ENCODE measurements at regions not wholly inside any gene's neighbourhood (a gene's known extent, or its start where the extent isn't known, plus 50 kb on each side); places are given as distances from the start of the nearest gene placed in this dataset.
"Not testable (repeated sequence)": the region's sequence is repeated elsewhere in the genome, so short reads cannot be mapped to it uniquely, and the experiment has no call there.

DNA sequence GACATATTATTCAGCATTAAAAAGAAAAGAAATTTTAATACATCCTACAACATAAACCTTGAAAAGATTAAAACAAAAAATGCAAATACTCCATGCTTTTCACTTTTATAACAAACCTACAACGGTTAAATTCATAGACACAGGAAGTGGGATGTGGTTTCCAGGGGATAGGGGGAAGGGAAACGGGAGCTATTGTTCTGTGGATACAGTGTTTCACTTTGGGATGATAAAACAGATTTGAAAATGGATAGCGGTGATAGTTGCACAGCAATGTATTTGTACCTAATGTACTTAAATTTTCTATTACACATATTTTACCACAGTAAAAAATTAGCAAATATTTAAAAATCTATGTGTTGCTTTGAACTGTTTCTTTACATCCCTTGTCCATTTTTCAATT is 368.0 kb downstream of the CDY2B start:
- DNase-seq (ENCODE audit: low spot score), result not testable (repeated sequence)

DNA sequence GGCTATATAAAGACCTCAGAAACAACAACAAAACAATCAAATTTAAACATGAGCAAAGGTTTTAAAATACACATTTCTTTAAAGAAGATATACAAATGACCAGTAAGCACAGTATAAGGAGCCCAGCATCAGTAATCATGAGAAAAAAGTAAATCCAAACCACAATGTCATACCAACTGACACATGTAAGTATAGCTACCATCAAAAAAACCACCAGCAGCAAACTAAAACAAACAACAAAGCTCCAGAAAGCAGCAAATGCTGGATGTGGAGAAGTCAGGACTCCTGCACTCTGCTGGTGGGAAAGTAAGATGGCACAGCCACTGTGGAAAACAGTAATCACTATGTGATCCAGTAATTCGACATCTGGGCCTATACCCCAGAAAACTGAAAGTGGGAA is 368.5 kb downstream of the CDY2B start:
- DNase-seq (ENCODE audit: low spot score), result not testable (repeated sequence)

DNA sequence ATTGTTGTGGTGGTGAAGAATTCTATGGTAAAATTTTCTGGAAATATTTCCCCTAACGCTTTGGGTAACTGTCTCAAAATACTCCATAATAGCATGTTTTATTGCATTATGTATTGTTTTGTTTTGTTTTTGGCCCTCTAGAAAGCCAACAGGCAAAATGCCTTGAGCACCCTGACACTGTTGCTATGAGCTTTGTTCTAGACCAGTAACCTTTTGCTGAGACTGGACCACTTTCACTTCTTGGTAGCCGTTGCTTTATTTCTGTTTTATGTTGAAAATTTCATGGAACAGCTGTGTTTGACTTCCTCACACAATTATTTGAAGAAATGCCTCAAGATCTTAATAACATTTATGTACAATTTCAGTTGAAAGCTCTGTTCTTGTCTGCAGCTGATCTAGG is 374.2 kb downstream of the CDY2B start:
- DNase-seq (ENCODE audit: low spot score), result not testable (repeated sequence)

DNA sequence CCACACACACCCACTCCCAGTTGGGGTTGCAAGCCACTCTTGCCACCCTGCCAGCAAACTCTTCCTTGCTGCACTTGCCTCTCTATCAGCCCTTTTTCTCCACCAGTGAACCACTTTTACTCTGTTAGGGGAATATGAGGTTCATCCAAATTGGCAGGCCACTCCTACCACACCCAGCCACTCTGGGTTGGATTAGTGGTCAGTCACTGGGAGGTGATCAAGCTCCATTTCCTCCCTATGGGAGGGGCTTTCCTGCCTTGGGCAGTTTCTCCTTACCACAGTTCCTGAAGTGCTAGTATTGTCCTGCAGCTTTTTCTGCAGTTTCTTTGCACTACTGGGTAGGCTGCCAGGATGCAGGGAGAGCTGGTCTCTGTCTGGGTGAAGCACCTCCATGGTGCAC is 395.3 kb downstream of the CDY2B start:
- not testable (repeated sequence) for DNase-seq (ENCODE audit: low spot score)

DNA sequence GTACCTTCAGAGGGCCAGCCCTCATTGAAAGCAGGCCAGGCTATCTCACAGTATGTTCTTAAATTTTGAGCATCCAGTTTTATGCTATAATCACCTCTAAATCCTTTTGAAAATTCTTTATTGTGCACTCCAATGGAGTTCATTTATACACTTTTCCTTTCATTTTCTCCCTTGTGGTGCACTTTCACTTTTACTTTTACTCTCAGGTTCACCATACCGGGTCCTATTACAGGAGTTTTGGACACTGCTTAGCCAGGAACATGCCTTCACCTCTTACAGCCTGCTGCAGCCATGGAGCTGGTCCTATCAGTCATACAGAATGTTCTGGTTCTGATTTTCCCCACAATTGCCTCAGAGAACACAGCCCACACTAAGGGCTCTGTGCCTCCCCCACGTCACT is 395.9 kb downstream of the CDY2B start:
- DNase-seq (ENCODE audit: low spot score), result not testable (repeated sequence)

DNA sequence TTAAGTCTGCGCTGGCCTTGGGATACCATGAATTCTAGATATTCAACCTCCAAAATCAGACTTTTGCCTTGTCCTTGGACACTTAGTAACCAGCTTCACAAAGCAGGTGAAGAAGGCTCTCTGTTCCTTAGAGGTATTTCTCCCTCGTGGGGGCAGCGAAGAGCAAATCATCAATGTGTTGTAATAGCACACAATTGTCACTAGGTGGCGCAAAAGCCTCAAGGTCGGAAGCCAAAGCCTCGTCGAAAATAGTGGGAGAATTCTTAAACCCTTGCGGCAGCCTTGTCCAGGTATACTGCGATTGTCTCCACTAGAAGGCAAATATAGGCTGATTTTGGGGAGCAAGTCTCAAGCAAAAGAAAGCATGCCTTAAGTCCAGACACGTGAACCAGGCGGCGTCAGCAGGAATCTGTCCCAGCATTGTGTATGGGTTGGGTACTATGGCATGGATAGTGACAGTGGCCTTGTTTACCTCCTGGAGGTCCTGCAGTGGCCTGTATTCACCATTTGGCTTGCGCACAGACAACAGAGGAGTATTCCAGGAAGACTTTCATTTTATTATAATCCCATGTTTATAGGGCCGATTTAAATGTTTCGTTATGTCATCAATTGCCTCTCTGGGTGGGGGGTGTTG is 398.5 kb downstream of the CDY2B start:
- DNase-seq (ENCODE audit: low spot score), result not testable (repeated sequence)

DNA sequence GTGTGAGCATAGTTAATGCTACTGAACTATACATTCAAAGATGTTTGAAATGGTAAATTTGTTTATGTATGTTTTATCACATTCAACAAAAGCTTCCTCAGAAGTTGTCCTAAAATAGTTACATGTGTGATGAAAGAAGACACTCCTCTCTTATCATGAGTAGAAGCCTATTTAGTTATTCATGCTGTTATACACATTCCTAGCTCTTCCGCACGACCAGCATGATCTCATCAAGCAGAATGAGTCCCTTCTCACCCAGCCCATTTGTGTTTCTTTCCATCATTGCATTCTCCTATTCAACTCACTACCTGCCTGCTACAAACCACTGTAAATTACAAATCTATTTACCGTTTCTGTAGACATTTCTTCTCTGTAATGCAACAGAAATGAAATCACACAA is 408.0 kb downstream of the CDY2B start:
- DNase-seq (ENCODE audit: low spot score), result not testable (repeated sequence)

DNA sequence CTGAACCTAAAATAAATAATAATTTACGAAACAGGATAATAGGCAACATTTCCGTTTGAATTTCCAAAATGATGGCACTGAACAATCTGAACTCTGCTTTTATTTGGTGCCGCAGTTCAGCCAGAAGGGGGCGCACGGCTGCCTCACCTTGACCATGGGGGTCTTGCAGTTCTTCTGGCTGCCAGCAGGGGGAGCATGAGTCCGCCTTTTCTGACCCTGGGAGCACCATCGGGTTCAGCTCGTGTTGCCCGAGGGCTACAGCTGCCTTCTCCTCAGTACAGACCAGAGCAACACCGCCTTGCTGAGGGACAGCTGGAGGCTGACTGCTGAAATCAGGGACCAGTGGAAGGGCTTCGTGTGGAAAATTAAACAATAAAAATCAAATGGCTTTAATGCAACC is 420.3 kb downstream of the CDY2B start:
- DNase-seq (ENCODE audit: low spot score), result not testable (repeated sequence)

DNA sequence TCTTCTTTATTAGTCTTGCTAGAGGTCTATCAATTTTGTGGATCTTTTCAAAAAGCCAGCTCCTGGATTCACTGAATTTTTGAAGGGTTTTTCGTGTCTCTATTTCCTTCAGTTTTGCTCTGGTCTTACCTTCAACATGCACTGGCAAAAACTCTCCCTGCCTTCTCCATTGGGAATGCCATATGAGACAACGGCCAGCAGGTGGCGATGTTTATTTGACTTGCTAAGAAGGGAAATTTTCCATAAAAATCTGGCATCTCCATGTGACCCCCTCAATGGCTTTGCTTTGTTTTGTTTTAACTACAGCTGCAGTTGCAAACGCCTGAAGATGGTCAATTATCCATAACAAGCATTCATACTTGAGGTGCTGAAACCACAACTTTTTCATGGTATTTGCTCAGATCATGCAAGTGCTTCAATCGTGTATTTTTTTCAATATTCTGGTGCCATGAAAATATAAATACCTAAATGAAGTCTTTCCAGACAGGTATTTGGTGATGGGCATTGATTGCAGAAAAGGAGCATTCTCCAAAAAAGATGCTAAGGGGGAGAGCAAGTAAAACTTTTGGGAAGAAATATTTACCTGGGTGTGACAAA is 449.4 kb downstream of the CDY2B start:
- peak; percentile 1 for DNase-seq (ENCODE audit: low spot score)

DNA sequence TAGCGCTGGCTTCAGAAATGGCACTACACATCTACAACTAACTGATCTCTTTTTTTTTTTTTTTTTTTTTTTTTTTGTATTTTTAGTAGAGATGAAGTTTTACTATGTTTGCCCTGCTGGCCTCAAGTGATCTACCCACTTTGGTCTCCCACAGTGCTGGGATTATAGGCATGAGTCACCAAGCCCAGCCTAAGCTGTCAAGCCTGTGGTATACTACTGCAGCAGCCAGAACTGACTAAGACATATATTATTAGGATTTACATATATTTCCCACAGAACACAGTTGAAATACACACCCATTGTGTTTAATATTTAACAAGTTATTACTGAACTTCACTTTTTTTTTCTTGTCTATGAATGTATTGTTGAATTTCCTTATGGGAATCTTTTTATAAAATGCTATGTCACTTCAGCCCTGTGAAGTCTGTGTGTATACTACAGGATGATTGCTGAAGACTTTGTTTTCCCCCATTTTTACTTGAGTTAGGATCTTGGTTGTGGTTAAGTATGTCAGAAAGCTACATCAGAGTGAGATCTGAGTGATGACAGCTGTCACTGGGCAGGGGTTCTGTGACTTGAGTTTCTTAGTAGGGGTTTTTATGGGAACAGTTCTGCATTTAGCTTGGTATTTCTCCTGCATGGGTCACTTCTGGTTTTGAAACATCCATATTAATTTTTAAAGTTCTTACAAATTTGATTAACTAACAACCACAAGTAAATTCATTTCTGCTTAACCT is 481.5 kb downstream of the CDY2B start:
- no peak for DNase-seq (ENCODE audit: low spot score)

DNA sequence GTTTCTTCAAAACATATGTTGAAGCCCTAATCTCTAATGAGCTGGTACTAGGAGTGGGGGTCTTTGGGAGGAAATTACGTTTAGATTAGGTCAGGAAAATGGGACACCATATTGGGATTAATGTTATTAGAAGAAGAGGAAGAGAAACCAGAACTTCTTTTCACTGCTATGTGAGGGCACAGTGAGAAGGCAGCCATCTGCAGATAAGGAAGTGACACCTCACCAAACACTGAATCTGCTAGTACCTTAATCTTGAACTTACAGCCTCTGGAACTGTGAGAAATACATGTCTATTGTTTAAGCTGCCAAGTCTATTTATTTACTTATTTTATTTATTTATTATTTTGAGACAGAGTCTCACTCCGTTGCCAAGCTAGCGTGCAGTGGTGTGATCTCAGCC is 482.4 kb downstream of the CDY2B start:
- DNase-seq (ENCODE audit: low spot score), result no peak

DNA sequence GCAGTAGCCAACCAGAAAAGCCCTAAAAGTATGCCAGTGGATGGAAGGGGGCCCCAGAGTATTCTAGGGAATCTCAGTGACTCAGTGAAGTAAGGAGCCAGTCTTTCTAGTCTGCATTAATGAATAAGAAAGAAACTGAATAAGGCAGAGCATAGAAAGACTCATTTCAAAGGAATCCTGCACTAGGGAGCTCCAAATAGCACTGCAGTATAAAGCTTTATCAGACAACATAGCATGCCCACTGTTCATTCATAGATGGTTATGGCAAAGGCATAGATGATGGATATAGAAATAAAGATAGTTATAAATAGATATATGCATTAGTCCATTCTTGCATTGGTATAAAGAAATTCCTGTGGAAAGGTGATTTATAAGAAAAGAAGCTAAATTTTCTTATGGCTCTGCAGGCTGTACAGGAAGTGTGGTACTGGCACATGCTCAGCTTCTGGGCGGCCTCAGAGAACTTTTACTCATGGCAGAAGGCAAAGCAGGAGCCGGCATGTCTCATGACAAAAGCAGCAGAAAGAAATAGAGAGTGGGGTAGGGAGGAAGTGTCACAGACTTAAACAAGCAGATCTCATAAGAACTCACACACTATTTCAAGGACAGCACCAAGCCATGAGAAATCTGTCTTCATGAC is 498.5 kb downstream of the CDY2B start:
- no peak for DNase-seq (ENCODE audit: low spot score)

DNA sequence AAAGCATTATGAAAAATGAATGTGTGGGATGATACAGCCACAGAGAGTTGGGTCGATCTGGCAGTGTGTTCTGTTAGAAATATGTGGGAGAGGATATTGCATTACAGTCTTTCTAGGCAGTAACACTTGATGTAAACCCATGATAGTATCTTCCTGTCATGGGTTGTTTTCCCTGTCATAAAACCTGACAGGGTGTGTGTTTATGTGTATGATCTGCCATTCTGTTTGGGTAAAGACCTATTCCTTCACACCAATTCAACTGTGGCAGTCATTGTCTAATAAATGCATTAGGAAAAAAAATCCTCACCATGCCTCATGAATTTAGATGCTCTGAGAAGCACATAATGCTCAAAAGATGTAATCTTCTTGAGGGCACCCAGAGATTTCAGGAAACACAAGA is 501.7 kb downstream of the CDY2B start:
- DNase-seq (ENCODE audit: low spot score), result no peak

DNA sequence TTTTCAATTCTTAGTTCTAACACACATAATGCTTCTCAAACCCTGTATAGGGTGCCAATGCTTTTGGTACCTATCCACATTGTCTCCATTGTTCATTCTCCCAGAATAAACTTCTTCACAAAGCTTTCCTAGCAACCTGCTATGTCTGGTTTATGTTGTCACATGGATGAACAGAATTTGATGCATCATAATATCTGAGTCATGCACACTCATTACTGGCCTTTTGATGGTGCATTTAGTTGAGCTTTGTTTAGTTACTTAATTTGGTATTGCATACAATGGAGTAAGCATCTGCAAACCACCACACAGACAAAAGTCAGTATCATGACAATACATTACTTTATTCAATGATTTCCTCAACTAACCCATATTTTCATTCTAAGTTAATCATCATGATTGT is 511.6 kb downstream of the CDY2B start:
- DNase-seq (ENCODE audit: low spot score), result no peak

DNA sequence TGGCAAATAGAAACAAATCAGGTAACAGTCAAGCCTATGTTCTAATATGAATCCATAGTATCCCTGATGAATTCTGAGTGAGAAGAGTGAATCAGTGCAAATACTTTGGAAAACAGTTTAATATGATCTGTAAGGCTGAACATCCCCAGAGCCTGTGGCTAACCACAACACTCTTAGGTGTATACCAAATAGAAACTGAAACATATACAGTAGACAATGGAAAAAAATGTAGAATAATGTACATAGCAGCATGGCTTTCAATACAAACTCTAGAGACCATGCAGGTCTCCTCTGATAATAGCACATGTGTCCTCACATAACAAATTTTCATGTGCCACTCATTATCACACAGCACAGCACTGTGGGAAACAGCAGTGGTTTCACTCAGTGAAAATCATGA is 513.6 kb downstream of the CDY2B start:
- DNase-seq (ENCODE audit: low spot score), result no peak

DNA sequence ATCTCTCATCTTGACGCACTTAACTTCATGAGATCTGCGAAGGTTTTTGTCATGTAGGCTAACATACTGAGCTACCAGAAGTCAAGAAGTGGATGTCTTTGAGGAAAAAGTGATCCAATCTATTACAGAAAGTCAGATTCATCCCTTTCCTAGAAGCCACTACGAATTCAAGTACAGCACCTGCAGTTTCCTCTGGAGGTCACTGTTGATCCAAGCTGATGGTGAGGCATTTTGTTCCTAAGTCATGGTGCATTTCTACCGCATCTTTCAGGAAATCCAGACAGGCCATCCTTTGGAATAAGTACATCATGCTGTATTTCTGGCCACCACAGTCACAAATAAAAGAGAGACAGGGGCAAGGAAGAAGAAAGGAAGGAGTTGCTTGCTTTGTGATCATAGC is 541.0 kb downstream of the CDY2B start:
- DNase-seq (ENCODE audit: low spot score), result no peak

DNA sequence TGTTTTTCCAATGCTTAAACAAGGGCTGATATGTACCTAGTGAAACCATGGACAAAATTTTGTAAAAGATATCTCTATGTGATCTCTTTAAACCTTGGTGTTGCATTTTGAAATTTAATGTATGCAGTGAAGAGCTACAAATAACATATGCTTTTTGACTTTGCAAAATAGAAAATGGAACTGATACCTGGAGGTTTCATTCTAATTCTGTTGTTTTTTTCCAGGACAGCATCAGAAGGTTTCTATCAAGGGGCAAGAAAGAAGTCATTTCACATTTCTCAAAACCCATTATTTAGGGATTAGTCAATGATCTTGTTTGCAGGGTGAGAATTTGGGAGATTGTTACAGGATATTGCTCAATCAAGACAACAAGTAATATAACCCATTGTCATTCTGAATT is 549.3 kb downstream of the CDY2B start:
- DNase-seq (ENCODE audit: low spot score), result no peak

DNA sequence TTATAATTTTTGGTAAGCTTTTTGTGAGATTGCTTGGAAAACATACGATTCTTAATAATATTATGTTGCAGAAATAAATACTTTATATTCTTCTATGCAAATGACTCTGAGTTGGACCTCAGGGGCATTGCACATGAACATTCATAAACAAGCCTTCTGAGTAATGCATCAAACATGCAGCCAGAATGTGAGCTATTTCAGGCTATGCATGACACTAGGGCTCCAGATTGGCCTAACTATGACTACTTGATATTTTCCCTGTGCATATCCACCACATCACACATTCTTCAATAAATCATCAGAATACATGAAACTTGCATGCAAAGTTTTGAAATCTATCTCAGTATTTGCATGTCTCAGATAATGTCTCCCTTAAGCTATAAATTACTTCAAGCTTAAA is 560.1 kb downstream of the CDY2B start:
- DNase-seq (ENCODE audit: low spot score), result no peak

DNA sequence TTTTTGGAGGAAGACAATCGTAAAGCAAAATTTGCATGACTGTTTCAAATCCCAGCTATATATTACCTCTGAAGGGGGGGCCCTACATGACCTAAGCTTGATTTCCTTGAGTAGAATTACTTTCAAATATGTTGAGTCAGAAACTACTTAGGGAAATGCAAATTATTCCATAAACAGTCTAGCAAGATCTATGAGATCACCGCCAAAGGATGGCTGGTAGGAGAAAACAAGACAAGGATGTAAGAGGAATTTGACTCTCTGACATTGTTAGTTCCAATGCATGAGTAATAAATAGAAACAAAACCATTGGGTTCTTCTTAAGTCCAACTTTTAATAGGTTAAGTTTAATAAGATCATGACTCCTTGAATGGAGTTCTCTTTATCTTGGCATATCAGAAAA is 561.4 kb downstream of the CDY2B start:
- DNase-seq (ENCODE audit: low spot score), result no peak

DNA sequence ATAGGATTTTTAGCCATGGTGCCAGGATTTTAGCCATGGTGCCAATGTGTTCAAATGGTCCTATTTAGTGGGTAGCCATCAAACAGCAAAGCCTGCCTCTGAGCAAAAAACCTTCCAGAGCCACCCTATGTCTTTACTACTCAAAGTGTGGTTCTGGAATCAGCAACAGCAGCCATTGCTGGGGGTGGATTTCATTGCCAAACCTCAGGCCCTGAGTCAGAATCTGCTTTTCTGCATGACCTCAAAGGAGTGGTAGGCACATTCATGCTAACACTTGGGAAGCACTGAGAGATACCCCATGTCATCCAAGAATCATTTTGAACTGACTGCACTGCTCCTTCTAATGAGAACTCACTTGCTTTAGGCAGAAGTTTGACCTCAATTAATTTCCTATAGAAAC is 603.0 kb downstream of the CDY2B start:
- no peak for DNase-seq (ENCODE audit: low spot score)

DNA sequence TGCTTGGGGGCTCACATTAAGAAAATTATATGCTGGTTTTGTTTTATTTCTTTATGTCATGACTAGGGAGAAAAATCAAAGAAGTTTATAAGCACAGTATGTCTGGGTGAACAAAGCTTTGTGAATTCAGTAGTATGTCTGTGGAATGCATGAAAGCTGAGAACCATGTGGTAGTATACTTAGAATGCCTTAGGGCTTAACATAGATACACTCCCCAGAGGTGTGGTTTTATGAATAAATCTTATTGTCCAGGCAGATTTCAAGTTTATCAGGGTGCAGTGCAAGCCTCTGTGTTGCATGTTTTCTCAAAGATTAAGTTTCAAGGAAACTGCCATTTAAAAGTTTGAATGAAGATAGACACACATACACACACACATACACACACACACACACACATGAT is 620.5 kb downstream of the CDY2B start:
- no peak for DNase-seq (ENCODE audit: low spot score)

DNA sequence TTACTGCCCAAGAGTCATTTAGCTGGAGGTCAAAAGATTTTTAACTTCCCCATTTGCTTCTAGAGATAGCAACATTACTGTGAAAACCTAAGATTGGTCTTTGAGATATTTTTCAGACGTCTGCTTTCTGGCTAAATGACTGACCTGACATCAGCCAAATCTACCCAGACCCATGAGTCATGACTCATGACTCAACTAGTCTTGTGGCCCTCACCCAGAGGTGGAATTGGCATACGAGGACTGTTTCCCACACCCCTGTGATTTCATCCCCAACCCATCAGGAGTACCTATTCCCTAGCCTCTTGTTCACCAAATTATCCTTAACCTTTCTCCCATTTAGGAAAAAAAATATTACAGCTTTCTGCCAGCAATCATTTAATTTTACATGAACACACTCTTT is 641.6 kb downstream of the CDY2B start:
- DNase-seq (ENCODE audit: low spot score), result no peak

DNA sequence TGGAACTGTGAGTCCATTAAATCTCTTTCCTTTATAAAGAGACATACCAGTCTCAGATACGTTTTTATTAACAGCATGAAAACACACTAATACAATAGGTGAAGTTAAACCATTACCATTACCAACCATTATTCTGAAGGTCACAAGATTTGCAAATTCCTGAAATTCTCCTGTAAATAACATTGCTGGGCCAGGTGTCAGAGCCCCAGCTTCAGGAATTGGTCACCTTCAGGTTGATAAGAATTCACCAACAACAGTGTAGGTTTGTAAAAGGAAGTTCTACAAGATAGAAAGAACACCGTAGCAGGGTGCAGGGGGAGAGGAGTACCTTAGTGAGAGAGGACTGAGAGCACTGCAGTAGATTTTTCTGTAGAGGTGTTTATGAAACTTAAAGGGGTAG is 644.3 kb downstream of the CDY2B start:
- no peak for DNase-seq (ENCODE audit: low spot score)
